CD4-positive, alpha-beta T cell treated with Interleukin-21 for 1 hour (primary cell): ENCODE measurements at regions not wholly inside any gene's neighbourhood (a gene's known extent, or its start where the extent isn't known, plus 50 kb on each side); places are given as distances from the start of the nearest gene placed in this dataset.
"Not testable (repeated sequence)": the region's sequence is repeated elsewhere in the genome, so short reads cannot be mapped to it uniquely, and the experiment has no call there.

ENCODE experiments used
- DNase-seq: peaks from one replicate; pipeline ENCODE4 v3.0.0-alpha.2; 2020

DNA sequence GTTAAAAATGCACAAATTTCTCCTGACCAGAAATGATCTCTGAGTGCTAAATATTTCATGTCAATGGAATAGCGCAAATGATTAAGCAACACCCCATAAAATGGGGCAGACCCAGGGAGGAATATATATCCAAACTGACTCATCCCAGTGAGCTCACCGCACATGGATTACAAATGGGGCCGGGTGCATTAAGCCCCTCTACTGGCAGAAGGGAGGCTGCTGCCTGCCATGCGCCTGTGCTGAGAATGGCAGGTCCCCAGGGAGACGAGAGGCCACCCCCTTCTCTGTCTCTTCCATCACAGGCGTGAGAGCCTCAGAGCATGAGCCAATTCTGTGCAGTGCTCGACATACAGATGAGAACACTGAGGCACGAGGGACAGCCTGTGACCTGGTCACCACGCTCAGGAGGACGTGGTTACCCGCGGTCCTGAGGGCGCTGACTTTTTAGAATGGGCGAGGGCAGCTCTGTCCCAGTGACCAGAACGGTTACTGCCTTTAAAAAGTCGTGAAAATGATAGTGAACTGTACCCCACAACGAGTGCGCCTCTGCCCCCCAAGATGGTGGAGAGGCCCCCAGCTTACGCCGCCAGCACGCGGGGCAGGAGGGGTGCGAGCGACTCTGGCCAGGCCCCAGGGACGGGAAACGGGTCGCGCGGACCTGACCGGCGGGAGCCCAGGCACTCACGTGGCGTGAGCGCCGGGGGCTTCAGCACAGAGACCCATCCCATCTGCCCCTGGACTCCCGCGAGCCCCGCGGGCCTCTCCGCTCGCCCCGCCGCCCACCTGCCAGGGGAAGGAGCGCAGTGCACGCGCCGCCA lies 130.2 kb upstream of the ALDH3B2 start:
- DNase-seq, result peak; percentile 4

DNA sequence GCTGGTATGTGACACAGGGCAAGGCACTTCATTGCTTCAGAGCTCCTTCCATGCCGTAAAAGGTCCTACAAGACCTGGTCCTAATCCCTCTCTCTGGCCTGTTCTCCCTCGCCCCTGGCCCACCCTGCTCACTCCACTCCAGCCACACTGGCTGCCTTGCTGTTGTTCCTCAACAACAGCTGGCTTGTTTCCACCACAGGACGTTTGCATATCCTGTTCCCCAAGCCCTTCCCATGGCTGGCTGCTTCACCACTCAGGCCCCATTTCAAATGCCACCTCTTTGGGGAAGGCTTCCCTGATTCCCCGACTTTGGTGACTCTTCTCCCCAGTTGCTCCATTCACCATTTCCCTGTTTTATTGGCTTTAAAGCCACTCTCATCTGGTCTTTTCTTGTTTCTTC lies 129.1 kb upstream of the ALDH3B2 start:
- DNase-seq, result not testable (repeated sequence)

DNA sequence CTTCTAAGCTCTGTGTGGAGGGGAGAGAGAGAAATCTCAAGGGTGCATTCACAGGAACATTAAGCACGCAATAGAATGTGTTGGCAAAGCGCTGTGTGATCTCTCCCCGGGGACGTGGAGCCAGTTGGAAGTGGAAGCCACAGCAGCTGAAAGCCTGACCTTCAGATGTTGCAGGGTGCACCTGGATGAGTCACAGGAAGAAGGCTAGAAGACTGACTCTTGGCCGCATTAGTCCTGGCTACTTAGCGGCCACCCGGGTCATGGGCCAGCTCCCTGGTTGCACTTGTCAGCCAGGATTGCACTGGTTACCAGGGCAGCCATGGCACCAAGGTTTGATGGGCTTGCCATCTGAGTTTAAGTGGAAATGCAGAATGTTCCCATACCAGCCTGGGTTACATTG lies 128.6 kb upstream of the ALDH3B2 start:
- DNase-seq, result not testable (repeated sequence)

DNA sequence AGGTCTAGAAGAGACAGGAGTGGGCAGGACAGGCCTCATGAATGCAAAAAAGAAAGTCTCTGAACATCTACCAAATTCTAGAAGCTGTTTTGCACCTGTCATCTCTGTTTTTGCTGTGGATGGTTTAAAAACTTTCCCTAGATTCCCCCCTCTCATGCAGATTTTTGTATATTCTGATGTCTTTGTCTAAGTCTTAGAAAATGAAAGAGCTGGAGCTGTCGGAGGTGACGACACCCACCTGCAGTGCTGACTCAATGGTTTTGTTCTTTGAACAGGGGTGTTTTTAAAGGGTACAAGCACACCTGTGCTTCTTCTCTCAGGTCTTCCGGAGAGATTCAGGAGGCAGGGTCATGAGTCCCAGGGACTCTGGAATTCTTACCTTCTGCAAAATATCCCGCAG lies 128.2 kb upstream of the ALDH3B2 start:
- DNase-seq, result not testable (repeated sequence)

DNA sequence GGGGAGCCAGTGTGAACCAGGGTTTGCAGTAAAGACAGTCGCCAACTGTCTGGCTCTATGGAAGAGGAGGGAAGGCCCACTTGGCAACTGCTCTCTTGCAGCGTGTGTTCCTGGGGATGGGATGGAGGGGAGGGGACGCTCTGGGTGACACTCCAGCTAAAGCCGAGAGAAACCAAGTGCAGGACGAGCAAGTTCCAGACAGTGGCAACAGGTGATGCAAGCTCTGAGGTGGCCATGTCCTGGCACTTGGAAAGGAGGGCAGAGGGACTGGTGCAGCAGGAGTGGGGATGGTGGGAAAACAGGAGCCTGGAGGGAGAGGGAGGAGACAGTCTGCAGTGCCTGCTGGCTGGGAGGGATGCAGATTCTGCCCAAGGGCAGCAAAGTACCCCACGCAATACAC lies 127.0 kb upstream of the ALDH3B2 start:
- DNase-seq, result not testable (repeated sequence)

DNA sequence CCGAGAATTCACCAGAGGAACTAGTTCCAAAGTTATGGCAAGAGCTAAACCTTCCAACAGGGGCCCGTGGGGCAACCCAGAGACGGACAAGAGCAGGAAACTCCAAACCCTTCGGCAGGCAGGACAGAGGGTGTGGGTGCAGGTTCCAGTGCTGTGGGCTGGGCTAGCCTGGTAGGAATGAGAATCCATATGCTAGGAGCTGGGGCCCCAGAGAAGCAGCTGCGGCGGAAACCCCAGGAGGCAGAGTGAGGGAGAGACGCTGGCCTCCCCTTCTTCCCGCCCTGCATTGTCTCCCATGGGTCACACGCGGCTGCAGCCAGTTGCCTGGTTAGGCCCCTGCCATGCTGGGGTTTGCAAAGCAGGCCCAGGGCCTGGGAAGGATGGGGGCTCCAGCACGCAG lies 126.2 kb upstream of the ALDH3B2 start:
- not testable (repeated sequence) for DNase-seq

DNA sequence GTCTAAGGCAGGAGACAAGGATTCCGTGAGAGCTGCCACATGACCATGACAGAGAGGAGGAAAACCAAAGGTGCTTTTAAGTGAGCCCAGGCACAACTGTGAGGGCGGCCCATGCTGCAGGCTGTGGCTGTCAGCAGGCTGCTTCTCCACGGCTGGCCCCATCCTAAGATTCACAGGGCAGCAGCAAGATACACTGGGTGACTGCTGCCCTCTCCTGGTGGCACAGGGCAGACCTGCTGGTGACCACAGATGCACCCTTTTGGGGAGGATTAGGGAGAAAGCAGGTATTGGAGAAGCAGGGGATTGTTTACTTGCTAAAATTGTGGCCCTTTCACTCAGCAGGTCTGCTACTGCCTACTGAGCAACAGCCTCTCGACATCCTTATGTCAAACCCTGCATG lies 125.4 kb upstream of the ALDH3B2 start:
- peak; percentile 24 for DNase-seq

DNA sequence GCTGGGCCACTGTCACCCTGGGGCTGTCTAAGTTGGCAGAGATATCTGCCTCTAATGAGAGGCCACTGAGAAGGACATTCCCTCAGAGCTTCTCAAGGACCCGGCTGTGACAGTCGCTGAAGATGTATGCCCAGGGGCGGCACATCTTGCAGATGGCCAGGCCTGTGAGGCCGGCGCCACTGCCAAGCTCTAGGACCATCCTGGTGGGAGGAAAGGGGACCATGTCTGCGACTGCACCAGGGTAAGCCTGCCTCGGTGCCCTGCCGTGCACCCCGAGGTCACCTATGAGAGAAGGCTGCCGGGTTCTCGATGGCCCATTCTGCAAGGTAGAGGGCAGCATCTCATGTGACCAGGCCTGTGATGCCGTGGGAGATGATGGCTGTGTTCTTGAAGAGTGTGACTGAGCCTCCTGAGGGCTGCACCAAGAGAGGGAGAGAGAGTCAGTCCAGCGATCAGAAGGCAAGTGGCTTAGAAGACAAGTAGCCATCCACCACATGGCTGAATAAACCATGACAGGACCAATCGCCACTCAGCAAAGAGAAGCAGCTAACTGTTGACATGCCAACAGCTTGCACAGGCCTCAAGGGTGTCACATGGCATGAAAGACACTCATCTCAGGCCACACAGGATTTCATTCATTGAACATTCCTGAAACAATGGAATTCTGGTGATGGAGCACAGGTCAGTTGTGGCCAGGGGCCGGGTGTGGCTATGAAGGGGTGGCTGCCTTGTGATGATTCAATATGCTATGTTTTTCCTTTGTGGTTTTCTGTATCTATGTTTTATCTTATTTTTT lies 123.5 kb upstream of the ALDH3B2 start:
- not testable (repeated sequence) for DNase-seq

DNA sequence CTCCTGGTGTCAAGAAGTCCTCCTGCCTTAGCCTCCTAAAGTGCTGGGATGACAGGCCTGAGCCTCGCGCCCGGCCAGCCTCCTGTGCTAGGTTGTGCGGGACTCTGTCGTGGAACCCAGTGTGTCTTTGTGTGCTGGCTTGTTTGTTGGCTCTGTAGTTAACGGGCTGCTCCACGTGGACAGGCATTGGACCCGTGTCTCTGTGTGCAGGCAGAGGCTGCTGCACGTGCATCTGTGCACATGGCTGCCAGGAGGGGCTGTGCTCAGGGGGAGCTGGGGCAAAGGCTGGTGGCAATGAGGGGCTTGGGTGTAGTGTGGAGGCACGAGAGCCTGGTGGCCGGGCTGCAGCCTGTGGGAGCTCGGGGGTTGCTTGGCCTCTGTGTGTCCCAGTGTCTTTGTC lies 121.3 kb upstream of the ALDH3B2 start:
- no peak for DNase-seq

DNA sequence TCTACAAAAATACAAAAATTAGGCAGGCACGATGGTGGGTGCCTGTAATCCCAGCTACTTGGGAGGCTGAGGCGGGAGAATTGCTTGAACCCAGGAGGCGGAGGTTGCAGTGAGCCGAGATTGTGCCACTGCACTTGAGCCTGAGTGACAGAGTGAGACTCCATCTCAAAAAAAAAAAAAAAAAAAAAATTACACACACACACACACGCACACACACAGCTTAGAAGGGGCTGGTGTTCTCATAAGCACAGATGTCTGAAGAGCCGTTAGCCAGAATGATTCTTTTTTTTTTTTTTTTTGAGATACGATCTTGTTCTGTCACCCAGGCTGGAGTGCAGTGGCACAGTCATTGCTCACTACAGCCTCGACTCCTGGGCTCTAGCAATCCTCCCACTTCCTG lies 119.3 kb upstream of the ALDH3B2 start:
- DNase-seq, result not testable (repeated sequence)

DNA sequence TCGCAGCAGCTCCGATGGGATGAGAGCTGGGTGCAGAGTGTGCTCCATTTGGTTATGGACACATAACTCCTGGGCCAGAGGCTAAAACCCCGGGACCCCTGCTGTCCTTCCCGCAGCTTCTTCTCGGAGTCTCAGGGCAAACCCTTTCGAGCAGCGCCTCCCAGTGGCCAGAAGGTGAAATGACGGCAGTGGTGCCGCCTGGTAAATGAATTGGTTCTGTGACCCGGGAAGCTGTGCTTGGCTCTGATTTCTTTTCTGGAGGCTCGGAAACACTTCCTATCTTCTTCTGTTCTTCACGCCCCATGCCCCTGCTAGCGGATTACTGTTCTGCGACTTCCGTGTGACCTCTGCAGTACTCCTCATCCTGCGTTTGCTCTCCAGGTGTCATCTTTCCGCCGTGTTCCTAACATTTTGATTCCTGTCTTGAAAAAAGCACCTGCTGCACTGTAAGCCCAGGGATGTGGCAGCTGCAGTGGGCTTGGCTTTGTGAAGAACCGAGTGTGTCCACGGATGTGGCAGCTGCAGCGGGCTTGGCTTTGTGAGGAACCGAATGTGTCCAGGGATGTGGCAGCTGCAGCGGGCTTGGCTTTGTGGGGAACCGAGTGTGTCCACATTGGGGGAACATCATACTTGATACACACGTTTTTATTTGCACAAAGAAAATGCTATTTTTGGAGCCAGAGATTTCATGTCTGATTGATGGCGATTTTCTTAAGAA lies 118.0 kb upstream of the ALDH3B2 start:
- DNase-seq, result peak; percentile 56

DNA sequence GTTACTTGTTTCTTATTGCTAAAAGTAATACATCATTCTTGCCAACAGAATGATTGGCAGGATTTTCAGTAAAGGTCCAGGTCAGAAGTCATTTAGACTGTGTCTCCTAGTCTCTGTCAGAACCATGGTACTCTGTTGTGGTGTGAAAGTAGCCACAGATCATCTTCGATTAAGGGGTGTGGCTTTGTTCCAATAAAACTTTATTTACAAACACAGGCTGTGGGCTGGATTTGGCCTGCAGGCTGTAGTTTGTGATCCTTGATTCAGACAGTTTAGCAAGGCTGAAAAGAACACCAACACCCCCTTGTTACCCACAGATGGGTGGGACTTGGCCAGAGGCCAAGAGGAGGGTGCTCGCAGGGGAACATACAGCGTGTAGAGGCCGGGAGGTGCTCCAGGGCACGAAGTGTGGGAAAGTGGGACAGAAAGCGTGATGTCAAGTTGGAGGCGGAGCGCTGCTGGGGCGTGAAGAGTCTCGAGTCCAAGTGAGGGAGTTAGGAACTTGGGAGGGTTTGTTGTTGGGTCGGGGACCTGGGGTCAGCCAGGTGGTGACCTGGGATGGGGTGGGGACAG lies 117.3 kb upstream of the ALDH3B2 start:
- DNase-seq, result not testable (repeated sequence)

DNA sequence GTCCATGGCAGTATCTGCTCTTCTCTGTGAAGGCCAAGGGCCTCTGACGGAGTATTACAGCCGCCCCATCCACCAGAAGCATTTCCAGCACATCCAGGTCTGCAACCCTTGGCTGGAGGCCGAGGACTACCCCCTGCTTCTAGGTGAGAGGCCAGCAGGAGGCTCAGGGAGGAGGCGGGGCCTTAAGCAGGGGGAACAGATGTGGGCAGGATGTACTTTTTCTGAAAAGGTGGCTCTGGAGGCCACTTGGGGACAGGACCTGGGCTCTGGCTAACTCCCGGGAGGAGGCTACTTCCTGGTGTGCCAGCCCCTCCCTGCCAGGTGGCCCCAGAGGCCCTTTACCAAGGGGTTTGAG lies 113.9 kb upstream of the ALDH3B2 start:
- not testable (repeated sequence) for DNase-seq

DNA sequence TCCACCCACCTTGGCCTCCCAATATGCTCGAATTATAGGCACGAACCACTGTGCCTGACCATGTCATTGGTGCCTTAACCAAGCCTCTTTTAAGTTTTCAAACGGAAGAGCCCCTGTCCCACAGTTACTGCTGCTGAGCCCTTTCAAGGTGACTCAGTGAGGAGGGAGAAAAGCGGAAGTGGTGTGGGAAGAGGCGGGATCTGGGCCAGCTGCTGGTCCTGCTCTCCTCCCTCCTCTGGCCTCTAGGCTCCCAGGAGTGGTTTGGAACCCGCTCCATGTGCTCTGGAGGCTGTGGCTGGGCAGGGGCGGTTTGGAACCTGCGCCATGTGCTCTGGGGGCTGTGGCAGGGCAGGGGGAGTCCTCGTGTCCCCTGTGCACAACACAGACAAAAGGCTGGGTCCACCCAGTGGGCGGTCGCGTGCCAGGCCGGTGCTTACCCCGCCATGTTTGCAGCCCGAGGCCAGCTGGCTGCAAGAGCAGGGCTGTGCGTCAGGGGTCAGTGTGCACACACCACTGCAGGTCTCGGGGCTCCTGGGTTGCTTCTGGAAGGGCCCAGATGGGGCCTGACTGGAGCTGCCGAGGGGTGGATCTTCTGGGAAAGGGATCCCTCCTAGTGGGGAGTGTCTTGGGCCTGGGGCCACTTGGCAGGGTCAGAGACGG lies 113.4 kb upstream of the ALDH3B2 start:
- not testable (repeated sequence) for DNase-seq

DNA sequence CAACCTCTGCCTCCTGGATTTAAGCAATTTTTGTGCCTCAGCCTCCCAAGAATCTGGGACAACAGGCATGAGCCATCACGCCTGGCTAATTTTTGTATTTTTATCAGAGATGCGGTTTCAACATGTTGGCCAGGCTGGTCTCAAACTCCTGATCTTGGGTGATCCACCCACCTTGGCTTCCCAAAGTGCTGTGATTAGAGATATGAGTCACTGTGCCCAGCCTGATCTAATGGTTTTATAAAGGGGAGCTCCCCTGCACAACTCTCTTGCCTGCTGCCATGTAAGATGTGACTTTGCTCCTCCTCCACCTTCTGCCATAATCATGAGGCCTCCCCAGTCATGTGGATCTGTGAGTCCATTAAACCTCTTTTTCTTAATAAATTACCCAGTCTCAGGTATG lies 107.5 kb upstream of the ALDH3B2 start:
- not testable (repeated sequence) for DNase-seq

DNA sequence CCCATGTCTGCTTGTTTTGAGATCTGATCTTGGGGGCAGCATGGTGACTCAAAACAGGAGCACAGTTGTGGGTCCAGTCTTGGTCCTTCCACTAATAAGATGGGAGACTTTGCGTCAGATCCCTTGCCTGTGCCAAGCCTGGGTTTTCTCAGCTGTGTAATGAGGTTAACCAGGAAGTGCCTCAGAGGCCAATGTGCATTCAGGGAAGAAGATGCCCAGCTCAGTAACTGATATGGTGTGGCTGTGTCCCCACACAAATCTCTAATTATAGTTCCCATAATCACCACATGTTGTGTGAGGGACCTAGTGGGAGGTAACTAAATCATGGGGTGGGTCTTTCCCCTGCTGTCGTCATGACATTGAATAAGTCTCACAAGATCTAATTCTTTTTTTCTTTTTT lies 107.1 kb upstream of the ALDH3B2 start:
- not testable (repeated sequence) for DNase-seq

DNA sequence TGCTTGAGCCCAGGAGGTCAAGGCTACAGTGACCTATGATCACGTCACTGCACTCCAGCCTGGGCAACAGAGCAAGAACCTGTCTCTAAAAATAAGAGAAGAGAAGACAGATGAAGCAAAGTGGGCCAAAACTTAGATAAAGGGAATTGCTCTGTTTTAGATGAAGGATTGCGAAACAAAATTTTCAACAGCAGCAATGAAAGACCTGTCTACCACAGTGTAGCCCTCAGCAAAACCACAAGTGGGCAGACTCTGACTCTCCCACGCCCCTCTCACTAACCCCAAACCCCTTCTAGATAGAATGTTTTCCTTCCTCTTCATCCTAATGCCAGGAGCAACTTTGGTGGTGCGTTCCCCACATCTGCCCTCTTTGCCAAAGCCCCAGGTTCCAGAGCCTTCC lies 105.6 kb upstream of the ALDH3B2 start:
- no peak for DNase-seq

DNA sequence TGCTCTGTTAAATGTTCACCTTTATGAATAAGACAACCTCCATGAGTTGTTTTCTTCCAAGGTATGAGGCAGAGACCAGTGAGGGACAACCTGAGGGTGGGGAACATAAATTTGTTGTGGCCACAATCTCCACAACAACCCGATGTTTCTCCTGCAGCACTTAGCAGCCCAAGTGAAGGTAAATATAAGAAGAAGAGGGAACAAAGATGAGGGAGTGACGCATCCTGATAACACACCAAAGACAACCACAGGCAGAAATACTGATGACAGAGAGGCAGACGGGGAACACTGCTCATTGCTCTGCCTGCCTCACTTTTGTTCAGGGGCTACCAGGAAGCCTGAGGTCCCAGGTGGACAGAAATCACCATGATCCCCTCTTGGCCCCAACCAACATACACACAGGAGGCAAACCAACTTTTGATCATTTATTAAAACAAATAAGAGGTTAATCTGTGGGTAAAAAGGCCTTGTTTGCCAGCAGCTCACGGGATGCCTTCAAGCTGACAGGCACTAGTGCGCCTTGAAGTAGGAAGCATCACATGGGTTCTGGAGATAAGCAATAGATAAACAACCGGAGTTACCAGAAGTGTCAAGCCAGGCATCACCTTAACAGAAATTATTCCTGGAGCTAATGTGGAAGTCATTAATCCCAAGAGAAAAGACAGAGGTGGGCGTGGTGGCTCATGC lies 104.9 kb upstream of the ALDH3B2 start:
- not testable (repeated sequence) for DNase-seq

DNA sequence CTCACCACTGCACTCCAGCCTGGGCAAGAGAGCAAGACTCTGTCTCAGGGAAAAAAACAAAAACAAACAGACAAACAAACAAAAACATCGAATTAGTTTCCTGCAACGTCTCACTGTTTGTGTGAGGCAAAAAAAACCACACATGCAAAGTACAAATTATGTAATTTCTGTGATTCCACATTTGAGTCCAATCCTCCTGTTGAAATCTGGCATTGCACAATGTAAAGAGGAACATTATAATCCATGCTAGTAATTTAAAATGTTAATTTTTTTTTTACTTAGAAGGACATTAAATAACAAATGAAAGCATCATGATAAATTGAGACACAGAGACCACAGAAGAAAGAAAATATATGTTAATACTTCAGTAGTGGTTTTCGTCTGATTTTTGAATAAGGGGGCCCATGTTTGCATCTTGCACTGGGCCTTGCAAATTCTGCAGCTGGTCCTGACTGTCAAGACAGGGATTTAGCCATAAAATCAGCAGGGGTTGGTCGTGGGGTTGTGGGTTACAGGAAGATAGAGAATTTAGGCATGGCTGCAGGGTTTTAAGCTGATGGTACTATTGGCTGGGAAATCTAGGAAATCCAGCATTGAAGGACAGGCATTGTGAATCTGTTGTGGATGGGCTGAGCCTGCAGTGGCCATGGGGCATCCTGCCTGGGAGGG lies 102.6 kb upstream of the ALDH3B2 start:
- DNase-seq, result no peak

DNA sequence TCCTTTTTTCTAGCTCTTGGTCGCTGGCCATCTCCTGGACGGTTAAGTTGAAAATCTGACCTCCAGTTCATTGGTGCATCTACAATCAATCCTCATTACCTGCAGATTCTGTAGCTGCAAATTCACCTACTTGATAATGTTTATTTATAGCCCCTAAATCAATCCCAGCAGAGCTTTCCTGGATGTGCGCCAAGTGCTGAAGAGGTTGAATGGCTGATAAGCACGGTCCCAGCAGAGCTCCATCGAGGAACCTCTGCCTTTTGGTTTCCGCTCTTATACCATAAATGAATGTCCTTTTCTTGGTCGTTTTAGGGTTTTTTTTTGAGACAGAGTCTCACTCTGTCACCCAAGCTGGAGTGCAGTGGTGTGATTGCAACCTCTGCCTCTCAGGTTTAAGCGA lies 99.8 kb upstream of the ALDH3B2 start:
- DNase-seq, result not testable (repeated sequence)

DNA sequence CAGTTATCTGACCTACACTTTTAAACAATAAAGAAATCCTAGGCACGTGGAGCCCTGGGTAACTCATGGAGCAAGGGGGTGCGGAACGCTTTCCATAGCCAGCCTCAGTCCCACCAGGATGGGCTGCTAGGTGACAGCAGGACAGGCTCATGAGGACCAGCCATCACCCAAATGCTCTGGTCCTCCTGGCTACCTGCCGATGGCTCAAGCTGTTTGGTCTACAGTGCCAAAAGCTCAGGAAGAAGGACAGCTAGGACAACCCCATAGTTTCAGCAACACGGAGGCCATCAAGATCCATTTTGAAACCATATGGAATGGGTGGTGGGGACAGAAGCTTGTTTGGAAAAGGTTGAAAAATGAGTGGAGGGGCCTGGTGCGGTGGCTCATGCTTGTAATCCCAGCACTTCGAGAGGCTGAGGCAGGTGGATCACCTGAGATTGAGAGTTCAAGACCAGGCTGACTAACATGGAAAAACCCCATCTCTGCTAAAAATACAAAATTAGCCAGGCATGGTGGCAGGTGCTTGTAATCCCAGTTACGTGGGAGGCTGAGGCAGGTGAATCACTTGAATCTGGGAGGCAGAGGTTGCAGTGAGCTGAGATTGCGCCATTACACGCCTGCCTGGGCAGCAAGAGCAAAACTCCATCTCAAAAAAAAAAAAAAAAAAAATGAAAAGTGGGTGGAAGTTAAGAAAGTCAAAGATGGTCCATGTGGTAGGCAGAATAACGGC lies 93.7 kb upstream of the ALDH3B2 start:
- DNase-seq, result not testable (repeated sequence)
